ENCODE measurements at regions not wholly inside any gene's neighbourhood (a gene's known extent, or its start where the extent isn't known, plus 50 kb on each side); places are given as distances from the start of the nearest gene placed in this dataset.

GRCh38 chr1:221796700-221797099, 54.8 kb upstream of the DUSP10 start:
- no peak overlapping the region for H3K27ac ChIP-seq
- H3K27me3 ChIP-seq (replicated peaks) = no peaks in the 10 kb centered on the region
- TF ChIP-seq, protein P1, sequence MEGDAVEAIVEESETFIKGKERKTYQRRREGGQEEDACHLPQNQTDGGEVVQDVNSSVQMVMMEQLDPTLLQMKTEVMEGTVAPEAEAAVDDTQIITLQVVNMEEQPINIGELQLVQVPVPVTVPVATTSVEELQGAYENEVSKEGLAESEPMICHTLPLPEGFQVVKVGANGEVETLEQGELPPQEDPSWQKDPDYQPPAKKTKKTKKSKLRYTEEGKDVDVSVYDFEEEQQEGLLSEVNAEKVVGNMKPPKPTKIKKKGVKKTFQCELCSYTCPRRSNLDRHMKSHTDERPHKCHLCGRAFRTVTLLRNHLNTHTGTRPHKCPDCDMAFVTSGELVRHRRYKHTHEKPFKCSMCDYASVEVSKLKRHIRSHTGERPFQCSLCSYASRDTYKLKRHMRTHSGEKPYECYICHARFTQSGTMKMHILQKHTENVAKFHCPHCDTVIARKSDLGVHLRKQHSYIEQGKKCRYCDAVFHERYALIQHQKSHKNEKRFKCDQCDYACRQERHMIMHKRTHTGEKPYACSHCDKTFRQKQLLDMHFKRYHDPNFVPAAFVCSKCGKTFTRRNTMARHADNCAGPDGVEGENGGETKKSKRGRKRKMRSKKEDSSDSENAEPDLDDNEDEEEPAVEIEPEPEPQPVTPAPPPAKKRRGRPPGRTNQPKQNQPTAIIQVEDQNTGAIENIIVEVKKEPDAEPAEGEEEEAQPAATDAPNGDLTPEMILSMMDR (IDR thresholded peaks at IDR 0.05; ENCODE audit: low read depth, low read length, missing control alignments) = no peak
- H3K4me3 ChIP-seq (ENCODE audit: low read depth, low read length) = no peak overlapping the region
- in situ Hi-C loops (cut with HindIII; ENCODE audit: low pct_ligation_motif_present, low sequenced_read_pairs) = no loop called here
- H3K36me3 ChIP-seq (replicated peaks) = no peaks in the 10 kb centered on the region
- no peak for DNase-seq

DNA sequence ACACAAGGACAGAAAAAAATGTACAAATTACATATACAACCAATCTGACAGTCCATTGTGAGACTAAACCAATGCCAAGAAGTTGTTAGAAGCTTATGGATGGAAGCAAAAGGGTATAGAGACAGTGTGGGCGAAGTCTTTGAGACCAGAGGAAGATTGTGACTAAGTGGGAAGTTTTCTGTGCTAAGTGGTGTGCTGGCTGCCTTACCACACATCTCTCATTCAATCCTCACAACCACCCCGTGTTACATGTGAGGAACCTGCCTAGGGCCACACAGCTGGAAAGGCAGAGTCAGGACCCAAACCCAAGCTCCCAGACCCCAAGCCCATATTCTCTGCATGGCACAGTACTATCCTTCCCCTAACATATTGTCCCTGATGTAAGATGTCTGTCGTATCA, 53.5 kb upstream of the DUSP10 start:
- Histone ChIP-seq H3K36me3 (replicated peaks) (no peaks in the 10 kb centered on the region), H3K27me3 (replicated peaks) (no peaks in the 10 kb centered on the region), H3K27ac (no peak overlapping the region), H3K4me3 (ENCODE audit: low read depth, low read length) (no peak overlapping the region)
- TF ChIP-seq, protein P1 (IDR thresholded peaks at IDR 0.05; ENCODE audit: low read depth, low read length, missing control alignments) = no peak
- in situ Hi-C loops (cut with HindIII; ENCODE audit: low pct_ligation_motif_present, low sequenced_read_pairs) = no loop called here
- no peak for DNase-seq

GRCh38 chr1:221794935-221795334, 53.0 kb upstream of the DUSP10 start:
- TF ChIP-seq, protein P1 (IDR thresholded peaks at IDR 0.05; ENCODE audit: low read depth, low read length, missing control alignments) = no peak
- Histone ChIP-seq H3K27ac (no peak overlapping the region), H3K4me3 (ENCODE audit: low read depth, low read length) (no peak overlapping the region), H3K27me3 (replicated peaks) (no peaks in the 10 kb centered on the region), H3K36me3 (replicated peaks) (no peaks in the 10 kb centered on the region)
- in situ Hi-C loops (cut with HindIII; ENCODE audit: low pct_ligation_motif_present, low sequenced_read_pairs) = no loop called here
- DNase-seq = no peak

GRCh38 chr1:221794079-221794670, 52.3 kb upstream of the DUSP10 start:
- Histone ChIP-seq H3K27ac (no peak overlapping the region), H3K27me3 (replicated peaks) (no peaks in the 10 kb centered on the region), H3K4me3 (ENCODE audit: low read depth, low read length) (no peak overlapping the region), H3K36me3 (replicated peaks) (no peaks in the 10 kb centered on the region)
- TF ChIP-seq, protein P1 (IDR thresholded peaks at IDR 0.05; ENCODE audit: low read depth, low read length, missing control alignments) = no peak
- in situ Hi-C loops (cut with HindIII; ENCODE audit: low pct_ligation_motif_present, low sequenced_read_pairs) = no loop called here
- no peak for DNase-seq

DNA sequence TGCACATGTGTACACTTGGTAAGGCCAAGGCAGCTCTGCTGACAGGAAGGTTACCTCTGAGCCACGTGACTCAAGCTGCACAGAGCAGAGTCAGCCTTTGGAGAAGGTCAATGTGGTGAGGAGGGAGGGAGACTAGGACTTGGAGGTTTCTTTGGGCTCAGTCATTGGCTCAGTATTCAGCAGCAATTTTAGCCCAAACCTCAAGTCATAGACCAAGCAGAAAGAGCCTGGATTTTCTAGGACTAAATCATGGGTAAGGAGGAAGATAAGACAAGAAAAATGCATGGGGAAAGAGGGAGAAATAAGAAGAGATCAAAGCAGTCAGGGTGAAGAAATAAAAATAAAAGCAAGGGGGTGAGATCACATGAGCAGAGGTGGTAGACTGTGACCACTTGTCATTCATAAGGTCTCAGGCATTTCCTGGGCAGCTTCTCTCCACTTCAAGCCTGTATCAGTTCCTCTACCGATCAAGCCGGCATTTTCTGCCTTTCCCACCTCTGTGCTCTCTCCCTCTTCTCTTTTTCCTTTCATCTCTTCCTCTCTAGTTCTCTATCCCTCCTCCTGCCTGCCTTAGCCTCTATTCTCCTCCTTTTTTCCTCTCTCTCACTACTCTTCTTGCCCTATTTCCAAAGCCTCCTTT, 51.7 kb upstream of the DUSP10 start:
- Histone ChIP-seq H3K36me3 (replicated peaks) (no peaks in the 10 kb centered on the region), H3K4me3 (ENCODE audit: low read depth, low read length) (no peak overlapping the region), H3K27ac (no peak overlapping the region), H3K27me3 (replicated peaks) (no peaks in the 10 kb centered on the region)
- TF ChIP-seq, protein P1 (IDR thresholded peaks at IDR 0.05; ENCODE audit: low read depth, low read length, missing control alignments) = no peak
- DNase-seq = no peak
- in situ Hi-C loops (cut with HindIII; ENCODE audit: low pct_ligation_motif_present, low sequenced_read_pairs) = no loop called here

DNA sequence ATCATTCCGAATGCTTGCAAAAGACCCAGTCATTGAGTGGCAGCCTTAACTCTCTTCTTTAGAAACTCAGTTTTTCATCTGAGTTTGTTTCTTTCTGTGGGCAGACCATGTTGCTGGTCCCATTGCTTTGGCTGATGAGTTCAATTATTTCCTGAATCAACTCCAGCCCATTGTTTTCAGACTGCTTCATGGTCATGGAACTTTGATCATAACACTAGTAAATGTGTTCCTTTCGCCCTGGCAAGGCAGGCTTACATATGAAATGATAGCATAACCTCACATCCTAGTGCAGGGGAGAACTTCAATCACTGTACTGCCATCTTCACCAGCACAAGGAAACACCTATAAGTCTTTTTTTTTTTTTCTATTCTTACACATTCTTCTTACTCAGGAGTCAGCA, 50.0 kb upstream of the DUSP10 start:
- Histone ChIP-seq H3K36me3 (replicated peaks) (no peaks in the 10 kb centered on the region), H3K27ac (no peak overlapping the region), H3K4me3 (ENCODE audit: low read depth, low read length) (no peak overlapping the region), H3K27me3 (replicated peaks) (no peaks in the 10 kb centered on the region)
- in situ Hi-C loops (cut with HindIII; ENCODE audit: low pct_ligation_motif_present, low sequenced_read_pairs) = no loop called here
- DNase-seq = no peak
- TF ChIP-seq, protein P1 (IDR thresholded peaks at IDR 0.05; ENCODE audit: low read depth, low read length, missing control alignments) = no peak

Data from brain microvascular endothelial cell (primary cell).